ENCODE measurements at regions not wholly inside any gene's neighbourhood (a gene's known extent, or its start where the extent isn't known, plus 50 kb on each side); places are given as distances from the start of the nearest gene placed in this dataset.

GRCh38 chr12:127260999-127261398, 1006.0 kb upstream of the TMEM132C start:
- Histone ChIP-seq H3K27me3 (ENCODE audit: low read depth, low read length) (no peaks in the 10 kb centered on the region), H3K4me3 (ENCODE audit: low read depth in 1 of 2, low read length in 2 of 2) (no peak overlapping the region), H3K9me3 (ENCODE audit: control insufficient read depth in 1 of 2, low read length in 2 of 2) (peaks cover 0 to 7% of the 10 kb centered on the region in 2 donors), H3K36me3 (ENCODE audit: control insufficient read depth in 1 of 2, insufficient read depth in 2 of 2, low read length in 2 of 2) (no peaks in the 10 kb centered on the region), H3K27ac (ENCODE audit: low read length) (no peak overlapping the region), H3K4me1 (ENCODE audit: control insufficient read depth in 1 of 2, insufficient read depth in 2 of 2, low read length in 2 of 2) (no peaks in the 10 kb centered on the region)

- H3K4me3 ChIP-seq (ENCODE audit: low read depth in 1 of 2, low read length in 2 of 2): no peak overlapping the region
- H3K27me3 ChIP-seq (ENCODE audit: low read depth, low read length): no peaks in the 10 kb centered on the region
- H3K9me3 ChIP-seq (ENCODE audit: control insufficient read depth in 1 of 2, low read length in 2 of 2): peaks cover 0 to 7% of the 10 kb centered on the region in 2 donors
- H3K36me3 ChIP-seq (ENCODE audit: control insufficient read depth in 1 of 2, insufficient read depth in 2 of 2, low read length in 2 of 2): no peaks in the 10 kb centered on the region
- H3K27ac ChIP-seq (ENCODE audit: low read length): no peak overlapping the region
- no peaks in the 10 kb centered on the region for H3K4me1 ChIP-seq (ENCODE audit: control insufficient read depth in 1 of 2, insufficient read depth in 2 of 2, low read length in 2 of 2)
These were observed 1004.4 kb upstream of the TMEM132C start for GRCh38 chr12:127262615-127263014.

GRCh38 chr12:127263621-127264020, 1003.3 kb upstream of the TMEM132C start:
- H3K27me3 ChIP-seq (ENCODE audit: low read depth, low read length): no peaks in the 10 kb centered on the region
- no peaks in the 10 kb centered on the region for H3K36me3 ChIP-seq (ENCODE audit: control insufficient read depth in 1 of 2, insufficient read depth in 2 of 2, low read length in 2 of 2)
- no peaks in the 10 kb centered on the region for H3K4me1 ChIP-seq (ENCODE audit: control insufficient read depth in 1 of 2, insufficient read depth in 2 of 2, low read length in 2 of 2)
- H3K4me3 ChIP-seq (ENCODE audit: low read depth in 1 of 2, low read length in 2 of 2): no peak overlapping the region
- H3K9me3 ChIP-seq (ENCODE audit: control insufficient read depth in 1 of 2, low read length in 2 of 2): peaks cover 0 to 7% of the 10 kb centered on the region in 2 donors
- H3K27ac ChIP-seq (ENCODE audit: low read length): no peak overlapping the region

GRCh38 chr12:127267128-127267527, 999.8 kb upstream of the TMEM132C start:
- Histone ChIP-seq H3K36me3 (ENCODE audit: control insufficient read depth in 1 of 2, insufficient read depth in 2 of 2, low read length in 2 of 2) (no peaks in the 10 kb centered on the region), H3K4me1 (ENCODE audit: control insufficient read depth in 1 of 2, insufficient read depth in 2 of 2, low read length in 2 of 2) (no peaks in the 10 kb centered on the region), H3K27me3 (ENCODE audit: low read depth, low read length) (no peaks in the 10 kb centered on the region), H3K27ac (ENCODE audit: low read length) (no peak overlapping the region), H3K9me3 (ENCODE audit: control insufficient read depth in 1 of 2, low read length in 2 of 2) (peaks cover 0 to 7% of the 10 kb centered on the region in 2 donors), H3K4me3 (ENCODE audit: low read depth in 1 of 2, low read length in 2 of 2) (no peak overlapping the region)

GRCh38 chr12:127268213-127268612, 998.8 kb upstream of the TMEM132C start:
- Histone ChIP-seq H3K4me1 (ENCODE audit: control insufficient read depth in 1 of 2, insufficient read depth in 2 of 2, low read length in 2 of 2) (no peaks in the 10 kb centered on the region), H3K9me3 (ENCODE audit: control insufficient read depth in 1 of 2, low read length in 2 of 2) (peaks cover 0 to 4% of the 10 kb centered on the region in 2 donors), H3K27ac (ENCODE audit: low read length) (no peak overlapping the region), H3K36me3 (ENCODE audit: control insufficient read depth in 1 of 2, insufficient read depth in 2 of 2, low read length in 2 of 2) (no peaks in the 10 kb centered on the region), H3K27me3 (ENCODE audit: low read depth, low read length) (no peaks in the 10 kb centered on the region), H3K4me3 (ENCODE audit: low read depth in 1 of 2, low read length in 2 of 2) (no peak overlapping the region)

- Histone ChIP-seq H3K27ac (ENCODE audit: low read length) (no peak overlapping the region), H3K27me3 (ENCODE audit: low read depth, low read length) (no peaks in the 10 kb centered on the region), H3K9me3 (ENCODE audit: control insufficient read depth in 1 of 2, low read length in 2 of 2) (no peaks in the 10 kb centered on the region), H3K36me3 (ENCODE audit: control insufficient read depth in 1 of 2, insufficient read depth in 2 of 2, low read length in 2 of 2) (no peaks in the 10 kb centered on the region), H3K4me3 (ENCODE audit: low read depth in 1 of 2, low read length in 2 of 2) (no peak overlapping the region), H3K4me1 (ENCODE audit: control insufficient read depth in 1 of 2, insufficient read depth in 2 of 2, low read length in 2 of 2) (no peaks in the 10 kb centered on the region)
These were observed 998.1 kb upstream of the TMEM132C start for GRCh38 chr12:127268706-127269425.

GRCh38 chr12:127270193-127270592, 996.8 kb upstream of the TMEM132C start:
- Histone ChIP-seq H3K36me3 (ENCODE audit: control insufficient read depth in 1 of 2, insufficient read depth in 2 of 2, low read length in 2 of 2) (no peaks in the 10 kb centered on the region), H3K4me3 (ENCODE audit: low read depth in 1 of 2, low read length in 2 of 2) (no peak overlapping the region), H3K4me1 (ENCODE audit: control insufficient read depth in 1 of 2, insufficient read depth in 2 of 2, low read length in 2 of 2) (no peaks in the 10 kb centered on the region), H3K9me3 (ENCODE audit: control insufficient read depth in 1 of 2, low read length in 2 of 2) (no peaks in the 10 kb centered on the region), H3K27me3 (ENCODE audit: low read depth, low read length) (no peaks in the 10 kb centered on the region), H3K27ac (ENCODE audit: low read length) (no peak overlapping the region)

GRCh38 chr12:127271776-127272175, 995.2 kb upstream of the TMEM132C start:
- Histone ChIP-seq H3K9me3 (ENCODE audit: control insufficient read depth in 1 of 2, low read length in 2 of 2) (no peaks in the 10 kb centered on the region), H3K36me3 (ENCODE audit: control insufficient read depth in 1 of 2, insufficient read depth in 2 of 2, low read length in 2 of 2) (no peaks in the 10 kb centered on the region), H3K27me3 (ENCODE audit: low read depth, low read length) (no peaks in the 10 kb centered on the region), H3K4me1 (ENCODE audit: control insufficient read depth in 1 of 2, insufficient read depth in 2 of 2, low read length in 2 of 2) (no peaks in the 10 kb centered on the region), H3K4me3 (ENCODE audit: low read depth in 1 of 2, low read length in 2 of 2) (no peak overlapping the region), H3K27ac (ENCODE audit: low read length) (no peak overlapping the region)

GRCh38 chr12:127272864-127273263, 994.1 kb upstream of the TMEM132C start:
- Histone ChIP-seq H3K27ac (ENCODE audit: low read length) (no peak overlapping the region), H3K36me3 (ENCODE audit: control insufficient read depth in 1 of 2, insufficient read depth in 2 of 2, low read length in 2 of 2) (no peaks in the 10 kb centered on the region), H3K4me1 (ENCODE audit: control insufficient read depth in 1 of 2, insufficient read depth in 2 of 2, low read length in 2 of 2) (no peaks in the 10 kb centered on the region), H3K27me3 (ENCODE audit: low read depth, low read length) (no peaks in the 10 kb centered on the region), H3K4me3 (ENCODE audit: low read depth in 1 of 2, low read length in 2 of 2) (no peak overlapping the region), H3K9me3 (ENCODE audit: control insufficient read depth in 1 of 2, low read length in 2 of 2) (no peaks in the 10 kb centered on the region)

GRCh38 chr12:127273626-127274025, 993.3 kb upstream of the TMEM132C start:
- no peaks in the 10 kb centered on the region for H3K9me3 ChIP-seq (ENCODE audit: control insufficient read depth in 1 of 2, low read length in 2 of 2)
- no peak overlapping the region for H3K4me3 ChIP-seq (ENCODE audit: low read depth in 1 of 2, low read length in 2 of 2)
- H3K27ac ChIP-seq (ENCODE audit: low read length): no peak overlapping the region
- no peaks in the 10 kb centered on the region for H3K4me1 ChIP-seq (ENCODE audit: control insufficient read depth in 1 of 2, insufficient read depth in 2 of 2, low read length in 2 of 2)
- no peaks in the 10 kb centered on the region for H3K36me3 ChIP-seq (ENCODE audit: control insufficient read depth in 1 of 2, insufficient read depth in 2 of 2, low read length in 2 of 2)
- H3K27me3 ChIP-seq (ENCODE audit: low read depth, low read length): no peaks in the 10 kb centered on the region

GRCh38 chr12:127275416-127275815, 991.6 kb upstream of the TMEM132C start:
- Histone ChIP-seq H3K36me3 (ENCODE audit: control insufficient read depth in 1 of 2, insufficient read depth in 2 of 2, low read length in 2 of 2) (no peaks in the 10 kb centered on the region), H3K9me3 (ENCODE audit: control insufficient read depth in 1 of 2, low read length in 2 of 2) (no peaks in the 10 kb centered on the region), H3K4me1 (ENCODE audit: control insufficient read depth in 1 of 2, insufficient read depth in 2 of 2, low read length in 2 of 2) (no peaks in the 10 kb centered on the region), H3K4me3 (ENCODE audit: low read depth in 1 of 2, low read length in 2 of 2) (no peak overlapping the region), H3K27me3 (ENCODE audit: low read depth, low read length) (no peaks in the 10 kb centered on the region), H3K27ac (ENCODE audit: low read length) (no peak overlapping the region)

- no peaks in the 10 kb centered on the region for H3K36me3 ChIP-seq (ENCODE audit: control insufficient read depth in 1 of 2, insufficient read depth in 2 of 2, low read length in 2 of 2)
- H3K9me3 ChIP-seq (ENCODE audit: control insufficient read depth in 1 of 2, low read length in 2 of 2): no peaks in the 10 kb centered on the region
- H3K27ac ChIP-seq (ENCODE audit: low read length): no peak overlapping the region
- H3K27me3 ChIP-seq (ENCODE audit: low read depth, low read length): no peaks in the 10 kb centered on the region
- no peak overlapping the region for H3K4me3 ChIP-seq (ENCODE audit: low read depth in 1 of 2, low read length in 2 of 2)
- H3K4me1 ChIP-seq (ENCODE audit: control insufficient read depth in 1 of 2, insufficient read depth in 2 of 2, low read length in 2 of 2): no peaks in the 10 kb centered on the region
These were observed 989.1 kb upstream of the TMEM132C start for GRCh38 chr12:127277882-127278281.

Measured in muscle layer of duodenum (tissue), 2 donors.